Liver (tissue), 8 donors: ENCODE measurements at regions not wholly inside any gene's neighbourhood (a gene's known extent, or its start where the extent isn't known, plus 50 kb on each side); places are given as distances from the start of the nearest gene placed in this dataset.

Source experiments
- DNase-seq: peaks from one replicate; pipeline ENCODE4 v3.0.0-alpha.2; 2017; ENCODE audit warnings: low spot score
- H3K27ac ChIP-seq, 2 donors: one replicate each; pipeline ENCODE4 v1.7.0; 2013; ENCODE audit warnings: inconsistent platforms in 2 of 2, low read length in 2 of 2, control low read depth in 1 of 2, low read depth in 1 of 2, mild to moderate bottlenecking in 1 of 2
- H3K27me3 ChIP-seq, 4 donors: one replicate each; pipeline versions ENCODE4 v1.6.1 to v1.7.0; 2013; ENCODE audit warnings: low read length in 3 of 4, inconsistent platforms in 1 of 4, mild to moderate bottlenecking in 1 of 4, moderate library complexity in 1 of 4; ENCODE audit not compliant: control insufficient read depth in 4 of 4, insufficient read depth in 4 of 4
- H3K36me3 ChIP-seq, 4 donors: one replicate each; pipeline versions ENCODE4 v1.6.1 to v1.7.0; 2013; ENCODE audit warnings: low read length in 3 of 4, mild to moderate bottlenecking in 3 of 4, low read depth in 1 of 4, moderate library complexity in 1 of 4; ENCODE audit not compliant: control insufficient read depth in 4 of 4, insufficient read depth in 3 of 4
- H3K4me1 ChIP-seq, 4 donors: one replicate each; pipeline versions ENCODE4 v1.6.1 to v1.7.0; 2013; ENCODE audit warnings: low read length in 3 of 4, mild to moderate bottlenecking in 3 of 4, moderate library complexity in 1 of 4; ENCODE audit not compliant: control insufficient read depth in 4 of 4, insufficient read depth in 4 of 4
- H3K4me3 ChIP-seq, 3 donors: one replicate each; pipeline versions ENCODE4 v1.6.1 to v1.7.0; 2013; ENCODE audit warnings: low read length in 3 of 3, control low read depth in 1 of 3, low read depth in 1 of 3, mild to moderate bottlenecking in 1 of 3
- H3K9ac ChIP-seq, 2 donors: one replicate each; pipeline ENCODE4 v1.7.0; 2013; ENCODE audit warnings: low read length in 2 of 2, mild to moderate bottlenecking in 2 of 2, moderate library complexity in 2 of 2, control low read depth in 1 of 2, low read depth in 1 of 2
- H3K9me3 ChIP-seq, 4 donors: one replicate each; pipeline versions ENCODE4 v1.6.1 to v1.7.0; 2013; ENCODE audit warnings: low read length in 3 of 4; ENCODE audit not compliant: control insufficient read depth in 4 of 4
- EGR1 ChIP-seq, 2 donors: IDR thresholded peaks; 2 replicates each; pipeline ENCODE4 v1.6.1; 2016 to 2018; ENCODE audit warnings: antibody characterized with exemption in 2 of 2, low read depth in 2 of 2
- FOXA1 ChIP-seq: IDR thresholded peaks from 2 replicates; pipeline ENCODE4 v1.6.1; 2016; ENCODE audit warnings: antibody characterized with exemption
- FOXA2 ChIP-seq: IDR thresholded peaks from 2 replicates; pipeline ENCODE4 v1.6.1; 2016; ENCODE audit warnings: antibody characterized with exemption
- GABPA ChIP-seq, 2 donors: IDR thresholded peaks in 1 of 2; conservative IDR thresholded peaks in 1 of 2; 2 replicates each; pipeline ENCODE4 v1.6.1; 2016; ENCODE audit warnings: antibody characterized with exemption in 2 of 2, mild to moderate bottlenecking in 1 of 2, moderate library complexity in 1 of 2
- HNF4A ChIP-seq, 2 donors: conservative IDR thresholded peaks; 2 replicates each; pipeline ENCODE4 v1.6.1; 2016; ENCODE audit warnings: antibody characterized with exemption in 2 of 2, mild to moderate bottlenecking in 2 of 2
- HNF4G ChIP-seq: IDR thresholded peaks from 2 replicates; pipeline ENCODE4 v1.6.1; 2016; ENCODE audit warnings: antibody characterized with exemption
- JUND ChIP-seq, 2 donors: IDR thresholded peaks; 2 replicates each; pipeline ENCODE4 v1.6.1; 2016; ENCODE audit warnings: antibody characterized with exemption in 2 of 2
- NR2F2 ChIP-seq: IDR thresholded peaks from 2 replicates; pipeline ENCODE4 v1.6.1; 2016; ENCODE audit warnings: antibody characterized with exemption
- RAD21 ChIP-seq, 2 donors: IDR thresholded peaks; 2 replicates each; pipeline ENCODE4 v1.6.1; 2016; ENCODE audit warnings: antibody characterized with exemption in 2 of 2, mild to moderate bottlenecking in 2 of 2
- RXRA ChIP-seq, 2 donors: IDR thresholded peaks; 2 replicates each; pipeline ENCODE4 v1.6.1; 2017 to 2018; ENCODE audit warnings: antibody characterized with exemption in 2 of 2, mild to moderate bottlenecking in 1 of 2
- SP1 ChIP-seq: IDR thresholded peaks from 2 replicates; pipeline ENCODE4 v1.6.1; 2018; ENCODE audit warnings: antibody characterized with exemption, mild to moderate bottlenecking
- TAF1 ChIP-seq: conservative IDR thresholded peaks from 2 replicates; pipeline ENCODE4 v1.6.1; 2016; ENCODE audit warnings: antibody characterized with exemption, mild to moderate bottlenecking
- YY1 ChIP-seq: IDR thresholded peaks from 2 replicates; pipeline ENCODE4 v1.6.1; 2016; ENCODE audit warnings: antibody characterized with exemption, mild to moderate bottlenecking
- WGBS: extraction: QIAGEN DNeasy Blood & Tissue Kit; methylation state at CpG from one replicate; pipeline ENCODE4 v1.1.7; 2013; 5-methylcytosine and 5-hydroxymethylcytosine counted together
- TF ChIP-seq, protein P1 (sequence below): IDR thresholded peaks from 2 replicates; pipeline ENCODE4 v1.6.1; 2016; ENCODE audit warnings: antibody characterized with exemption
- TF ChIP-seq, protein P2 (sequence below): IDR thresholded peaks from 2 replicates; pipeline ENCODE4 v1.6.1; 2016; ENCODE audit warnings: antibody characterized with exemption, mild to moderate bottlenecking
- TF ChIP-seq, protein P3 (sequence below): fragments of 150-350 bp; IDR thresholded peaks from 2 replicates; pipeline ENCODE4 v1.5.1; 2017; ENCODE audit warnings: improper control_type of control experiment, low read depth, low read length; ENCODE audit not compliant: missing input control
- TF ChIP-seq, protein P4 (sequence below): IDR thresholded peaks from 2 replicates; pipeline ENCODE4 v1.6.1; 2016; ENCODE audit warnings: antibody characterized with exemption
- TF ChIP-seq, protein P5 (sequence below): IDR thresholded peaks from 2 replicates; pipeline ENCODE4 v1.6.1; 2016; ENCODE audit warnings: antibody characterized with exemption
- donor health status: healthy.
- donor health status: healthy.
- donor health status: healthy.
- donor health status: healthy.
- donor health status: healthy.

DNA sequence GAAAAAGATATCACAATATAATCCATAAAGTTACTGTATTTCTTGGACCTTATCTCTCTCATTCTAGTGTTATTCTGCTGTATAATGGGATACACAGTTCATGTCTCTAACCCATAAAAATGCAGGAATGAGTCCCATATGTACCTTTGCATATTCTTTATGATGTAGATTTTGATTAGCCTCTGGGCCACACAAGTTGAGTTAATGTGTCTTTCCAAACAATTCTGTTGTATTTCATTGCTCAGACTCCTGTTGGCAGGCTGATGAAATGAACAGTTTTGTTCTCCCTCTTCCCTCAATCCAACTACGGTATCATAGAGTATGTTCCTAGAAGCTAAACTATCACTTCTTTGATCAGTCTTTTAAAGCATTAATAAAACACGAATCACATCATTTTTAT, 113.2 kb upstream of the SATB2 start:
- WGBS, result 78% methylated on average over 2 of the region's 2 CpGs

DNA sequence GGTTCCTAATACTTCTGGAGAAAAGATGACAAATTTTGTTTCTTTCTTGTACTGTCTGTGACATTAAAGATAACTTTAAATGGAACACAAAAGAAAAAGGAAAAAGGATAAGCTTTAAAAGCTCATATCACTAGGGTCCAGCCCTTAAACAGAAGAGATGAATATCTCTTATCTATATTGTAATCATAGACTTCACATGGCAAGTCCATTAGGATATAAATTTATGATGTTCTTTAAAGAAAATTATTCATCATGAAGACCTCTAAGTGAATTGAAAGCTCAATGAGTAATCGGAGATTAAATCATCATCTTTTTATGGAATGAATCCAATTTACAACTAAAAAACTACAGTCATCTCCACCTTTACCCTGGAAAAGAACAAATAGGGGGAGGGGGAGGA, 111.6 kb upstream of the SATB2 start:
- WGBS, result 86% methylated on average over 1 of the region's 1 CpG
- TF ChIP-seq FOXA1, result no peak
- TF ChIP-seq RXRA (IDR thresholded peaks at IDR 0.05), result no peak
- TF ChIP-seq HNF4A (conservative IDR thresholded peaks at IDR 0.05), result no peak
- no peak for TF ChIP-seq NR2F2
- no peak for TF ChIP-seq FOXA2
- TF ChIP-seq HNF4G, result no peak
- TF ChIP-seq, protein P1, sequence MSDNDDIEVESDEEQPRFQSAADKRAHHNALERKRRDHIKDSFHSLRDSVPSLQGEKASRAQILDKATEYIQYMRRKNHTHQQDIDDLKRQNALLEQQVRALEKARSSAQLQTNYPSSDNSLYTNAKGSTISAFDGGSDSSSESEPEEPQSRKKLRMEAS, result no peak
- no peak for TF ChIP-seq SP1
- TF ChIP-seq, protein P2, sequence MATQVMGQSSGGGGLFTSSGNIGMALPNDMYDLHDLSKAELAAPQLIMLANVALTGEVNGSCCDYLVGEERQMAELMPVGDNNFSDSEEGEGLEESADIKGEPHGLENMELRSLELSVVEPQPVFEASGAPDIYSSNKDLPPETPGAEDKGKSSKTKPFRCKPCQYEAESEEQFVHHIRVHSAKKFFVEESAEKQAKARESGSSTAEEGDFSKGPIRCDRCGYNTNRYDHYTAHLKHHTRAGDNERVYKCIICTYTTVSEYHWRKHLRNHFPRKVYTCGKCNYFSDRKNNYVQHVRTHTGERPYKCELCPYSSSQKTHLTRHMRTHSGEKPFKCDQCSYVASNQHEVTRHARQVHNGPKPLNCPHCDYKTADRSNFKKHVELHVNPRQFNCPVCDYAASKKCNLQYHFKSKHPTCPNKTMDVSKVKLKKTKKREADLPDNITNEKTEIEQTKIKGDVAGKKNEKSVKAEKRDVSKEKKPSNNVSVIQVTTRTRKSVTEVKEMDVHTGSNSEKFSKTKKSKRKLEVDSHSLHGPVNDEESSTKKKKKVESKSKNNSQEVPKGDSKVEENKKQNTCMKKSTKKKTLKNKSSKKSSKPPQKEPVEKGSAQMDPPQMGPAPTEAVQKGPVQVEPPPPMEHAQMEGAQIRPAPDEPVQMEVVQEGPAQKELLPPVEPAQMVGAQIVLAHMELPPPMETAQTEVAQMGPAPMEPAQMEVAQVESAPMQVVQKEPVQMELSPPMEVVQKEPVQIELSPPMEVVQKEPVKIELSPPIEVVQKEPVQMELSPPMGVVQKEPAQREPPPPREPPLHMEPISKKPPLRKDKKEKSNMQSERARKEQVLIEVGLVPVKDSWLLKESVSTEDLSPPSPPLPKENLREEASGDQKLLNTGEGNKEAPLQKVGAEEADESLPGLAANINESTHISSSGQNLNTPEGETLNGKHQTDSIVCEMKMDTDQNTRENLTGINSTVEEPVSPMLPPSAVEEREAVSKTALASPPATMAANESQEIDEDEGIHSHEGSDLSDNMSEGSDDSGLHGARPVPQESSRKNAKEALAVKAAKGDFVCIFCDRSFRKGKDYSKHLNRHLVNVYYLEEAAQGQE, result no peak
- TF ChIP-seq, protein P3, sequence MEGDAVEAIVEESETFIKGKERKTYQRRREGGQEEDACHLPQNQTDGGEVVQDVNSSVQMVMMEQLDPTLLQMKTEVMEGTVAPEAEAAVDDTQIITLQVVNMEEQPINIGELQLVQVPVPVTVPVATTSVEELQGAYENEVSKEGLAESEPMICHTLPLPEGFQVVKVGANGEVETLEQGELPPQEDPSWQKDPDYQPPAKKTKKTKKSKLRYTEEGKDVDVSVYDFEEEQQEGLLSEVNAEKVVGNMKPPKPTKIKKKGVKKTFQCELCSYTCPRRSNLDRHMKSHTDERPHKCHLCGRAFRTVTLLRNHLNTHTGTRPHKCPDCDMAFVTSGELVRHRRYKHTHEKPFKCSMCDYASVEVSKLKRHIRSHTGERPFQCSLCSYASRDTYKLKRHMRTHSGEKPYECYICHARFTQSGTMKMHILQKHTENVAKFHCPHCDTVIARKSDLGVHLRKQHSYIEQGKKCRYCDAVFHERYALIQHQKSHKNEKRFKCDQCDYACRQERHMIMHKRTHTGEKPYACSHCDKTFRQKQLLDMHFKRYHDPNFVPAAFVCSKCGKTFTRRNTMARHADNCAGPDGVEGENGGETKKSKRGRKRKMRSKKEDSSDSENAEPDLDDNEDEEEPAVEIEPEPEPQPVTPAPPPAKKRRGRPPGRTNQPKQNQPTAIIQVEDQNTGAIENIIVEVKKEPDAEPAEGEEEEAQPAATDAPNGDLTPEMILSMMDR, result no peak
- no peak for TF ChIP-seq EGR1 (IDR thresholded peaks at IDR 0.05; ENCODE audit: low read depth in 2 of 2)
- TF ChIP-seq, protein P4, sequence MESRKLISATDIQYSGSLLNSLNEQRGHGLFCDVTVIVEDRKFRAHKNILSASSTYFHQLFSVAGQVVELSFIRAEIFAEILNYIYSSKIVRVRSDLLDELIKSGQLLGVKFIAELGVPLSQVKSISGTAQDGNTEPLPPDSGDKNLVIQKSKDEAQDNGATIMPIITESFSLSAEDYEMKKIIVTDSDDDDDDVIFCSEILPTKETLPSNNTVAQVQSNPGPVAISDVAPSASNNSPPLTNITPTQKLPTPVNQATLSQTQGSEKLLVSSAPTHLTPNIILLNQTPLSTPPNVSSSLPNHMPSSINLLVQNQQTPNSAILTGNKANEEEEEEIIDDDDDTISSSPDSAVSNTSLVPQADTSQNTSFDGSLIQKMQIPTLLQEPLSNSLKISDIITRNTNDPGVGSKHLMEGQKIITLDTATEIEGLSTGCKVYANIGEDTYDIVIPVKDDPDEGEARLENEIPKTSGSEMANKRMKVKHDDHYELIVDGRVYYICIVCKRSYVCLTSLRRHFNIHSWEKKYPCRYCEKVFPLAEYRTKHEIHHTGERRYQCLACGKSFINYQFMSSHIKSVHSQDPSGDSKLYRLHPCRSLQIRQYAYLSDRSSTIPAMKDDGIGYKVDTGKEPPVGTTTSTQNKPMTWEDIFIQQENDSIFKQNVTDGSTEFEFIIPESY, result no peak
- no peak for TF ChIP-seq YY1
- TF ChIP-seq TAF1, result no peak
- no peak for TF ChIP-seq JUND (IDR thresholded peaks at IDR 0.05)
- TF ChIP-seq RAD21 (IDR thresholded peaks at IDR 0.05), result no peak
- TF ChIP-seq, protein P5, sequence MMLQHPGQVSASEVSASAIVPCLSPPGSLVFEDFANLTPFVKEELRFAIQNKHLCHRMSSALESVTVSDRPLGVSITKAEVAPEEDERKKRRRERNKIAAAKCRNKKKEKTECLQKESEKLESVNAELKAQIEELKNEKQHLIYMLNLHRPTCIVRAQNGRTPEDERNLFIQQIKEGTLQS, result no peak
- no peak for TF ChIP-seq GABPA (IDR thresholded peaks at IDR 0.05 in 1 of 2, conservative IDR thresholded peaks at IDR 0.05 in 1 of 2)

More for the DNA sequence above, 113.2 kb upstream of the SATB2 start:
- Histone ChIP-seq H3K4me3 (no peak overlapping the region), H3K27ac (no peak overlapping the region), H3K9ac (no peak overlapping the region), H3K27me3 (no peaks in the 10 kb centered on the region), H3K4me1 (no peaks in the 10 kb centered on the region), H3K9me3 (no peaks in the 10 kb centered on the region), H3K36me3 (no peaks in the 10 kb centered on the region)
- no peak for TF ChIP-seq GABPA (IDR thresholded peaks at IDR 0.05 in 1 of 2, conservative IDR thresholded peaks at IDR 0.05 in 1 of 2)
- TF ChIP-seq NR2F2, result no peak
- no peak for TF ChIP-seq FOXA1
- TF ChIP-seq, protein P5, result no peak
- no peak for TF ChIP-seq EGR1 (IDR thresholded peaks at IDR 0.05; ENCODE audit: low read depth in 2 of 2)
- TF ChIP-seq, protein P1, result no peak
- TF ChIP-seq JUND (IDR thresholded peaks at IDR 0.05), result no peak
- no peak for DNase-seq

More for the DNA sequence above, 111.6 kb upstream of the SATB2 start:
- no peak overlapping the region for H3K27ac ChIP-seq
- no peak overlapping the region for H3K4me3 ChIP-seq
- no peaks in the 10 kb centered on the region for H3K9me3 ChIP-seq
- no peaks in the 10 kb centered on the region for H3K27me3 ChIP-seq
- H3K9ac ChIP-seq, result no peak overlapping the region
- no peaks in the 10 kb centered on the region for H3K4me1 ChIP-seq
- no peaks in the 10 kb centered on the region for H3K36me3 ChIP-seq
- DNase-seq, result no peak
